ENCODE measurements at regions not wholly inside any gene's neighbourhood (a gene's known extent, or its start where the extent isn't known, plus 50 kb on each side); places are given as distances from the start of the nearest gene placed in this dataset.

DNA sequence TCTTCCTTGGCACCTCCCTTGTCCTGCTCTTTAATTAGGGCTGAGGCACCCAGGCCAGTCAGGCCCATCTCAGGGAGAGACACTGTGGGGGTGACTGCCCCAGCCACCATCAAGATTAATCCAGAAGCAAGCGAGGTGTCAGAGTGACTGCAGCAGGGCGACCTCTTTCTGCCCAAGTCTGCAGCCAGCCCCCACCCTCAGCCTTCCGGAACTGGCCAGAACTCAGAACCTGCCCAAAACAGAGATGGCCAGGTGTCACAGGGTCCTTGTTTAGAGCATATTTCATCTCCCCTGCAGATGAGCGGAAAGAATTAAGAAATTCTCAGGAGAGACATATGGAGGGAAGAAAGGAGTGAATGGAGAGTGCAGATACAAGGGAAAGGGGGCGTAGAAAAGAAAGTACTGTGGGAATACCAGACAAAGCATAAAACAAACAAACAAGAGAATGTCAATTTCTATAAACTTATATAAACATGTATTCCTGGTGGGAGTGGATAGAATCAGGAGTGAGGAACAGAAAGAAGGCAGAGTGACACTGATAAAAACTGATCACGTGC is 188.8 kb upstream of the NRP1 start:
- no peak overlapping the region for H3K4me3 ChIP-seq (IDR thresholded peaks at IDR 0.05; ENCODE audit: insufficient read depth, low read depth, low read length)
- no peaks in the 10 kb centered on the region for H3K4me1 ChIP-seq (ENCODE audit: low read depth, poor library complexity, severe bottlenecking)

DNA sequence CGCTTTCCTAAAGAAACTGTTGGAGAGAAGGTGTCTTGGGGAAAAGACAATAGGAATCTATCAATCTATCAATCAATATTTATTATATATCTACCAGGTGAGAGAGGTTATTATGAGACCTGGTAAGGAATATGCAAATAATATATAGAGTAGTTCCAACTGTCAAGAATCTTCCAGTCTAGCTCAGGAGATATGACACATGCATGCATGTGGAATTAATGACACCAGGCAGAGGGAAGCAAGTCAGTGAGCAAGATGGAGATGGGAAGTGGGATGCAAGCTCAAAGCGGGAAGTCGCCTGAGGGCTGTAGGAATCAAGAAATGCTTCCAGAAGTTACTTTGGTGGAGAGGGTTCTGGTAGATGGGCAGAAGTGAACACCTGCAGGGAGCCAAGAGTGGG is 187.4 kb upstream of the NRP1 start:
- no peaks in the 10 kb centered on the region for H3K27me3 ChIP-seq (ENCODE audit: insufficient read depth, low read depth)
- no peak overlapping the region for H3K27ac ChIP-seq
- H3K4me1 ChIP-seq (ENCODE audit: low read depth, poor library complexity, severe bottlenecking): no peaks in the 10 kb centered on the region
- H3K36me3 ChIP-seq (ENCODE audit: insufficient read depth): no peaks in the 10 kb centered on the region
- no peak overlapping the region for H2AFZ ChIP-seq (ENCODE audit: low read depth)
- no peak overlapping the region for H3K4me3 ChIP-seq (IDR thresholded peaks at IDR 0.05; ENCODE audit: insufficient read depth, low read depth, low read length)
- H3K4me2 ChIP-seq: no peak overlapping the region
- no peaks in the 10 kb centered on the region for H4K20me1 ChIP-seq (ENCODE audit: insufficient read depth)
- H3K9ac ChIP-seq: no peak overlapping the region
- TF ChIP-seq, protein P1, sequence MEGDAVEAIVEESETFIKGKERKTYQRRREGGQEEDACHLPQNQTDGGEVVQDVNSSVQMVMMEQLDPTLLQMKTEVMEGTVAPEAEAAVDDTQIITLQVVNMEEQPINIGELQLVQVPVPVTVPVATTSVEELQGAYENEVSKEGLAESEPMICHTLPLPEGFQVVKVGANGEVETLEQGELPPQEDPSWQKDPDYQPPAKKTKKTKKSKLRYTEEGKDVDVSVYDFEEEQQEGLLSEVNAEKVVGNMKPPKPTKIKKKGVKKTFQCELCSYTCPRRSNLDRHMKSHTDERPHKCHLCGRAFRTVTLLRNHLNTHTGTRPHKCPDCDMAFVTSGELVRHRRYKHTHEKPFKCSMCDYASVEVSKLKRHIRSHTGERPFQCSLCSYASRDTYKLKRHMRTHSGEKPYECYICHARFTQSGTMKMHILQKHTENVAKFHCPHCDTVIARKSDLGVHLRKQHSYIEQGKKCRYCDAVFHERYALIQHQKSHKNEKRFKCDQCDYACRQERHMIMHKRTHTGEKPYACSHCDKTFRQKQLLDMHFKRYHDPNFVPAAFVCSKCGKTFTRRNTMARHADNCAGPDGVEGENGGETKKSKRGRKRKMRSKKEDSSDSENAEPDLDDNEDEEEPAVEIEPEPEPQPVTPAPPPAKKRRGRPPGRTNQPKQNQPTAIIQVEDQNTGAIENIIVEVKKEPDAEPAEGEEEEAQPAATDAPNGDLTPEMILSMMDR (conservative IDR thresholded peaks at IDR 0.05; ENCODE audit: low read depth, low read length): no peak
- H3K79me2 ChIP-seq (ENCODE audit: insufficient read depth, low read depth): no peaks in the 10 kb centered on the region

More for the DNA sequence above, 188.8 kb upstream of the NRP1 start:
- Histone ChIP-seq H3K27me3 (ENCODE audit: insufficient read depth, low read depth) (no peaks in the 10 kb centered on the region), H3K9ac (no peak overlapping the region), H3K36me3 (ENCODE audit: insufficient read depth) (no peaks in the 10 kb centered on the region), H3K27ac (no peak overlapping the region), H2AFZ (ENCODE audit: low read depth) (no peak overlapping the region), H4K20me1 (ENCODE audit: insufficient read depth) (no peaks in the 10 kb centered on the region), H3K4me2 (no peak overlapping the region), H3K79me2 (ENCODE audit: insufficient read depth, low read depth) (no peaks in the 10 kb centered on the region)
- TF ChIP-seq, protein P1 (conservative IDR thresholded peaks at IDR 0.05; ENCODE audit: low read depth, low read length): no peak

DNA sequence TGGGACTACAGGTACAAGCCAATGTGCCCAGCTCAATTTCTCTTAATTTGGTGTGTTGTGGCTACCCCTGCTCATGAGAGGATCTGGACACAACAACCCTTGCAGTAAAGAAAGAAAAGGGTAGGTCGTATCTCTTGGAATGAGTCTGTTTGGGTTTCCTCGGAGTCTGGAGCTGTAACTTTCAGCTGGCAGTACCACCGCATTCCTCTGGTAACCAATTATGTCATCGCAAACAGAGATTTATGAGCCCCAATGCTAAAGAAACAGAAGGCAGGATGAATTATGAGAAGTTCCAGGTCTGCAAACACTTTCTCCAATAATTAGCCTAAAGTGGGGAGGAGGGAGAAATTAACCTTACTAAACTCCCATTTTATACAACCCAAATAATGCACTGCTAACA is 186.6 kb upstream of the NRP1 start:
- Histone ChIP-seq H3K27me3 (ENCODE audit: insufficient read depth, low read depth) (no peaks in the 10 kb centered on the region), H3K9ac (no peak overlapping the region), H3K4me2 (no peak overlapping the region), H2AFZ (ENCODE audit: low read depth) (no peak overlapping the region), H4K20me1 (ENCODE audit: insufficient read depth) (no peaks in the 10 kb centered on the region), H3K4me3 (IDR thresholded peaks at IDR 0.05; ENCODE audit: insufficient read depth, low read depth, low read length) (no peak overlapping the region), H3K27ac (no peak overlapping the region), H3K36me3 (ENCODE audit: insufficient read depth) (no peaks in the 10 kb centered on the region), H3K79me2 (ENCODE audit: insufficient read depth, low read depth) (no peaks in the 10 kb centered on the region), H3K4me1 (ENCODE audit: low read depth, poor library complexity, severe bottlenecking) (no peaks in the 10 kb centered on the region)
- TF ChIP-seq, protein P1 (conservative IDR thresholded peaks at IDR 0.05; ENCODE audit: low read depth, low read length): no peak

DNA sequence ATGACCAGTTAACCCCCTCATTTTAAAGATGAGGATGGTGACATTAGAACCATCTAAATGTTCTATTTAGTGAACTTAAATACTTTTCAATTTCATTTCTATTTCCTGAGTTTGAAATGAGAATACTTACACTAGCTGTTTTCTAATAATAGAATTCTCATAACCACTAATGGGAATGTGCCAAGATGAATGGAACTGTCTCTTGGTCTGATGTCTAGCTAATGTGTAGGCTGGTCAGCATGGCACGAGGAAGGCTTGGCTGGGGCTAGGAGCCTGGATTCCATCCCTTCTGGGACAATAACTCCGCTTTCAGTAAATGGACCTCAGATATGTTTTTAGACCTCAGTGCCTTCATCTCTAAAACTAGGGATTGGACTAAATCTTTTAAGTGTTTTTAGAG is 185.8 kb upstream of the NRP1 start:
- H3K27me3 ChIP-seq (ENCODE audit: insufficient read depth, low read depth): no peaks in the 10 kb centered on the region
- no peak overlapping the region for H2AFZ ChIP-seq (ENCODE audit: low read depth)
- no peaks in the 10 kb centered on the region for H4K20me1 ChIP-seq (ENCODE audit: insufficient read depth)
- no peaks in the 10 kb centered on the region for H3K36me3 ChIP-seq (ENCODE audit: insufficient read depth)
- no peaks in the 10 kb centered on the region for H3K4me1 ChIP-seq (ENCODE audit: low read depth, poor library complexity, severe bottlenecking)
- TF ChIP-seq, protein P1 (conservative IDR thresholded peaks at IDR 0.05; ENCODE audit: low read depth, low read length): no peak
- no peak overlapping the region for H3K27ac ChIP-seq
- no peak overlapping the region for H3K4me3 ChIP-seq (IDR thresholded peaks at IDR 0.05; ENCODE audit: insufficient read depth, low read depth, low read length)
- no peaks in the 10 kb centered on the region for H3K79me2 ChIP-seq (ENCODE audit: insufficient read depth, low read depth)
- H3K9ac ChIP-seq: no peak overlapping the region
- H3K4me2 ChIP-seq: no peak overlapping the region

All from KMS-11 (cell line).